ENCODE measurements at regions not wholly inside any gene's neighbourhood (a gene's known extent, or its start where the extent isn't known, plus 50 kb on each side); places are given as distances from the start of the nearest gene placed in this dataset.

- TF ChIP-seq CTCF (IDR thresholded peaks at IDR 0.05 in 8 of 11, conservative IDR thresholded peaks at IDR 0.05 in 3 of 11): peak in 10 of 11 experiments; percentile 14 to 64 (median 48)
- TF ChIP-seq POLR2AphosphoS5 (IDR thresholded peaks at IDR 0.05): no peak
- TF ChIP-seq POLR2A (IDR thresholded peaks at IDR 0.05): no peak
Measured at GRCh38 chr14:56490379-56490778, 89.2 kb upstream of the TMEM260 start.

Data from spleen (tissue), 7 donors.